Adrenal gland (tissue), 5 donors: ENCODE measurements at regions not wholly inside any gene's neighbourhood (a gene's known extent, or its start where the extent isn't known, plus 50 kb on each side); places are given as distances from the start of the nearest gene placed in this dataset.

Experiments
- CTCF ChIP-seq, 6 experiments: fragments of 450-650 bp in 4 of 6; fragments of 200-600 bp in 2 of 6; sonication (generic) in 1 of 6; IDR thresholded peaks; 1 replicate in 5 of 6; 2 replicates in 1 of 6; pipeline versions ENCODE4 v1.5.1 to v1.8.0; 2016 to 2021; ENCODE audit warnings: antibody characterized with exemption in 6 of 6, mild to moderate bottlenecking in 2 of 6, moderate library complexity in 1 of 6
- POLR2A ChIP-seq, 2 donors: fragments of 450-650 bp; IDR thresholded peaks; one replicate each; pipeline ENCODE4 v1.6.1; 2017; ENCODE audit warnings: antibody characterized with exemption in 2 of 2, mild to moderate bottlenecking in 2 of 2, moderate library complexity in 1 of 2
- donor health status: DM: no; HTN: no; CAD: no.

- TF ChIP-seq CTCF (IDR thresholded peaks at IDR 0.05) (no peak), POLR2A (IDR thresholded peaks at IDR 0.05) (no peak)
Measured at GRCh38 chr7:152588350-152588749, 87.6 kb downstream of the XRCC2 start.
